Kidney tubule cell (primary cell): ENCODE measurements at regions not wholly inside any gene's neighbourhood (a gene's known extent, or its start where the extent isn't known, plus 50 kb on each side); places are given as distances from the start of the nearest gene placed in this dataset.
"Not testable (repeated sequence)": the region's sequence is repeated elsewhere in the genome, so short reads cannot be mapped to it uniquely, and the experiment has no call there.

ENCODE experiments used
- DNase-seq: peaks from one replicate; pipeline ENCODE4 v3.0.0-alpha.2; 2018; ENCODE audit warnings: low spot score

GRCh38 chr18:10353791-10354190, 100.6 kb upstream of the APCDD1 start:
- DNase-seq, result peak; percentile 6

GRCh38 chr18:10354241-10354811, 100.1 kb upstream of the APCDD1 start:
- no peak for DNase-seq

DNA sequence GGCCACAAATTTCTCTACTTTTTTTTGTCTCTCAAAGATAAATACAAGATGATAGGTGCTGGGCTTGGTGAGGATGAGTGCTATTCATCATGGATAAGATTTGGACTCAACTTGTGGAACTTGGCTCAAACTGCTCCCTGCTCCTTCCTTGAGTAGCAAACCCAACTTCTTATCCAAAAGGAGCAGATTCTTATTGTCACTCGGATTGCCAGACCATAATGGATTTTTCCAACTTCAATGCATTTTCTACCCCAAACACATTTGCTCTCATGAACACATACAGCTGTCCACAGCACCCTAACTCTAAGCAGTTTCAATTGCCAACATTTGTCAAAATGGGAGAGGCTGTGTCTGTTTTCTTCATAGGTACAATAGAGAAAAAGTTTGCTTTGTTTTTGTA, 99.5 kb upstream of the APCDD1 start:
- no peak for DNase-seq

DNA sequence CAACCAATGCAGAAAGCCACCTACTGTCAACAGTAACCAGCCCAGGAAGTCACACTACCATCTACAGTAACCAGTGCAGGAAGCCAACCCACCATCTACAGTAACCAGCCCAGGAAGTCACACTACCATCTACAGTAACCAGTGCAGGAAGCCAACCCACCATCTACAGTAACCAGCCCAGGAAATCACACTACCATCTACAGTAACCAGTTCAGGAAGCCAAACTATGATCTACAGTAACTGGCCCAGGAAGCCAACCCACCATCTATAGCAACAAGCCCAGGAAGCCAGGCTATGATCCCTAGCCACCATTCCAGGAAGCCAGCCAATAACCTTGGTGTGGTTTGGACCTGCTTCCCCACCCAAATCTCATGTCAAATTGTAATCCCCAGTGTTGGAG, 97.4 kb upstream of the APCDD1 start:
- DNase-seq, result not testable (repeated sequence)

GRCh38 chr18:10361660-10362059, 92.8 kb upstream of the APCDD1 start:
- no peak for DNase-seq

DNA sequence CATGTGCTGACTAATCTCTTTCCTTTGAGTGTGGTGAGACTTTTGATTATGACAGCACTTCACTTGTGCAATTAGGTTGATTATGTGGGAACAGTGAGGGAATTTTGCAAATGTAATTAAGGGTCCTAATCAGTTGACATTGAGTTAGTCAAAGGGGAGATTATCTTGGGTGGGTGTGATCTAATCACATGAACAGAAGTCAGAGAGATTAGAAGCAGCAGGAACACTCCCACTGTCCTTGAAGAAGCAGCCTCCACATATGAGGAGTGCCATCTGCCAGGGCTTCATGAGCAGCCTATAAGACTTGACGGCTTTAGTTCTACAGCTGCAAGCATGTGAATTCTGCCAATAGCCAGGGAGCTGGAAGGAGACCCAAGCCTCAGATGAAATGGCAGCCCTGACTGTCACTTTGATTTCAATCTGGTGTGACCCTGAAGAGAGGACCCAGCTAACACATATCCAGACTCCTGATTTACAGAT, 89.4 kb upstream of the APCDD1 start:
- no peak for DNase-seq

DNA sequence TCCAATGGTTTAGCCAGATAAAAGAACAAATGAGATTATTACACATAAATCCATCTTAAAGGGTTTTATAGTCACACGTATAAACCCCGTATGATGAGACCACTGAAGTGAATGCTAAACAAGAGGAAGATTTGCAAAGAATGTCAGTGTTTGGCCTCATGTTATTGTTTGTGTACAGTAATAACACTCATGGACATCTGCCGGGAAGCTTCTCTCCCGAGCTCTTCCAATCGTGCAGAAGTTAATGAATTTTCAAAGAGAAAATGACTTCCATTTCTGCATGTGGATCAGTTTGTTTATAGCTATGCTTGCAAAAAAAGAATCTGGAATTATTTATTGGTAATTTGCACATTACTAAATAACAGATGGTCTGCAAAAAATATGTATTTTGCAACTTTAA, 88.5 kb upstream of the APCDD1 start:
- no peak for DNase-seq

DNA sequence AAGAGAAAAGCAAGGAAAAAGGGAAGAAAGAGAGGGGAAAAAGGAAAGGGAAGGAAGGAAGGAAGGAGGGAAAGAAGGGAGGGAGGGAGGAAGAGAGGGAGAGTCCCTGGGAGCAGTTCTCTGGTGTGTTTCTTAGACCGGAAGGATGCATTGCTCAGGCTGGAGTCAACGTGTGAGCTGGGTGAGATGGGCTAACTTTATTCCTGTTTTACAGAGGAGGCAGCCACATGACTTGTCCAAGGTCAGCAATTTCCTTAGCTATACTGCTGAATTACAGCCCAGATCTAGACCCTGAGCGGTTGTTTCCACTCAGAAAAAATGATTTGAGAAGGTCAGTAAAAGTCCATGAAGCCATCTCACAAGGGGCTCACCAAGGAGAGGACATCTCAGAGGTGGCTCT, 86.6 kb upstream of the APCDD1 start:
- no peak for DNase-seq

- no peak for DNase-seq
Measured at GRCh38 chr18:10368456-10369453, 85.7 kb upstream of the APCDD1 start.

DNA sequence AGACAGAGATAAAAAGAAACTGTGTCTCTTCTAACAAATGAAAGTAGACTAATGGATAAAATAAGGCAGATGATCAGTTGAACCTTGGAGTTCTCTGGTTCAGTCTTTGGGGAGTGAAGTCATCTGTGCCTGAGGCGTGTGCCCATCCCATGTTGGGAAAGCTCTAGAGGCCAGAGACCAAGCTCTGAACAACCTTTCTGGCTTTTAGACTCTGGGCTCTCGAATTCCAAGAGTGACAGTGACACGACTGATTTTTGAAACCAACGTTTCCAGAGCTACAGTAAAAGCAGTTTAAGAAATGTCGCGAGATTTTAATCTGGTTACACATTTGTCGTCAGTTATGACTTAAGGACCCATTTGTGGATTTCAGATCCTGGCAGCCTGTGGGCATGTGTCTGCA, 83.7 kb upstream of the APCDD1 start:
- no peak for DNase-seq

- no peak for DNase-seq
Measured at GRCh38 chr18:10371165-10371564, 83.3 kb upstream of the APCDD1 start.

DNA sequence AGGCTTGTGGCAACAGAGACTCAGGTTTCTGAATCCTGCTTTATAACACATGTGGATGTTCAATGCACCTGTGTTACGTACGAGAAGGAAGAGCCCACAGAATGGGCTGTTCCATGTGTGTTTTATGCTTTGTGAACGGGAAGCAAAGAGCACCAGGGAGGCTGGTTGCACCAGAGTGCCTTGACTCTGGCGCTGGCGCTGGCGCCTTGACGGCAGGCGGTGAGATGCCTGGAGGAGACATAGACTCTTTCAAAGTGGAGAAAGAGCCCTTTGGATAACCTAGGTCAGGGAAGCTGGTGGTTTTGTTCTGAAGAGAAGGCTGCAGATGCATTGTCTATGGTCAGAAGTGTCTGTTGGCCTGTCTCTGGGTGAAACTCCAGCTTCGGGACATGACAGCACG, 80.2 kb upstream of the APCDD1 start:
- no peak for DNase-seq

- peak; percentile 2 for DNase-seq
Measured at GRCh38 chr18:10374636-10375293, 79.7 kb upstream of the APCDD1 start.

DNA sequence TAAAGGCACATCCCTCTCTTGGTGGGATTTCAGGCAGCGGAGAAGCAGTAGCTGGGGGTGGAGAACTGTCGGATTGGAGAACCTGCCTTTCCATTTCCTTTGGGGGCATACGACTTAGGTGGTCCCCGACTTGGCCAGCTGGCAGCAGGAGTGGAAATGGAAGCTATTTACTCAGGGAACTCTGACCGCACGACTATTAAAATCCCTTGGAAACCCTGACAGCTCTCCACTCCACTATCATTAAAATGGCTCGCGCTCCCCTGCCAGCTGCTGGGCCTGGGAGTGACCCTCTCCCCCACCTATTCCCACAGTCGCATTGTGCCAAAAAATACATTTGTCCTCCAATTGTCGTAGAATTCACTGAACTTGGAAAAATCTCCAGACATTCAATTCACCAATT, 77.7 kb upstream of the APCDD1 start:
- no peak for DNase-seq

DNA sequence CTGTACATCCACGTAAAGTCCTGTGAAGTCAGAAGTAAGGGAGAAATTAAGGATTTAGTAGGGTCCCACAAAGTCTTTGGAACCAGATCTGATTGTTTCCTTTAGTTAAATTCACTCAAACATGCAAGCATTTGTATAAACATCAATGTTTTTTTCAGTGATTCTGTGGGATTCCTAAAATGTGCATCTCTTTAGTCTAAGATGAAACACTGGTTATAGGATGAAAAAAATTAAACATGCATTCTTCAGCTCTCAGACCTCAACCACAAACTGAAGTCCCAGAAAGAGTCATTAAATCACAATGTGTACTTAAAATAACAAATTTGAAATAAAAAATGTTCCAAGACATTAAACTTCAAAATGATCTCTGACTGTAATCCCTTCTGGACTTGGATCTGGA, 76.5 kb upstream of the APCDD1 start:
- no peak for DNase-seq

DNA sequence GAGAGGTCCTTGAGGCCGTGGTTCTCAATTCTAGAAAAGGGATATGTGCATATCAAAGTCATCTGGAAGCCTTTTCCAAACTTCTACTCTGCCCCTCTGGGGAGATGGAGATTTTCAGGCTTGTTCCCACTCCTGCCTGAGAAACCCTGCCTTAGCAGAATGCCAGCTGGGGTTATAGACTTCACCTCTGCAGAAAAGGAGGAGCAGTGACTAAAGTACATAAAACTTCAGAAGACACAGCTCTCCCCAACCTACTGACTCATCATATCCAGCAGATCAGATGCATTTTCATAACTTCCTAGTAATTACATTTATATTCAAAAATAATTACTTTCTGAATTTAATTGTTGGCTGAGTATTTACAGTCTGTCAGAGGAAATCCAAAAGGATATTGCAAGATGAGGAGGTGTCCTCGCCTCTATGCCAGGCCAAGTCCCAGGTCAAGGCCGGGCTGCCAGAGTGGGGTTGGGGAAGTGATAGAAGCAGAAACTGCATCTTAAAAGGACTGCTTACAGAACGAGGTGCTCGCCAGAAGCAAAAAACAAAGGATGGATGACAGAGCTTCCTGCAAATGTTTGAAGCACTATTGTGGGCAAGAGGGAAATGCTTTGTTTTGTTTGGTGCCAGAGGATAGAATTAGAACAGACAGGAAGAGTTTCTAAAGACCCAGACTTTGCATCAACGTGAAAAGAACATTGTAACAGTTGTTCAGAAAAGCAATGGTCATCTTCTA, 75.6 kb upstream of the APCDD1 start:
- DNase-seq, result no peak

DNA sequence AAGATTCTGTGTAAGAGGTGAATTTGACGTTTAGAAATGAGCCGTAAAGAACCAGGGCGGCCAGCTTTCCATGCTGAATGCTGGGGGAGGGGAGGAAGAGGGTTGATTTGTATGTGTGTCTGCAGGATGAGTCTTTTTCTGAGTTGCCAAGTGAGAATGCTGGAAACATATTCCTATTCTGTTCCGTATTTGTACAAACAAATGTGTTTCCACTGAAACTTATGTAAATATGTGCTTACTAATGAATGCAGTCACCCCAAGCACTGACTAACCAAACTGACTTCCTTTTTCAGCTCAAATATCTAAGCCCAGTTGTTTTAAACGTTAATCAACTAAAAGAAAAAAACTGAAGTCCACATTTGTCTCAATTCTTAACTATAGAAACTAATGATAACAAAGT, 74.9 kb upstream of the APCDD1 start:
- no peak for DNase-seq

DNA sequence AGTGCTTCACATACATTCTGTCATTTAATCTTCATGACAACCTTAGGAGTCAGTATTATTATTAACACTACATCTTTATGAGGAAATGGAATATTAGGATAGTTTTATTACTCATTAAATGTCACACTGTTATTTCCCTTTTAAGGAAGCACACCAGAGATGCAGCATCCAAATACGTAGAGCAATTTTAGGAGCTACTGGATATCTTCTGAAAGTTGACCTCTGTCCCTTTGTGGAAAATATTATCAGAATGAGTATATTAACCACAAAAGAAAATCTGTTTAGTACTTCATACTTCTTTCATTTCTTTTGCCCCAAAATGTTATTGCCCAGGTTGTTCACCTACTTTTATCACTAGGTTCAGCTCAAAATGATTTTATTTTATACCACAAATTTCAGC, 72.9 kb upstream of the APCDD1 start:
- no peak for DNase-seq

DNA sequence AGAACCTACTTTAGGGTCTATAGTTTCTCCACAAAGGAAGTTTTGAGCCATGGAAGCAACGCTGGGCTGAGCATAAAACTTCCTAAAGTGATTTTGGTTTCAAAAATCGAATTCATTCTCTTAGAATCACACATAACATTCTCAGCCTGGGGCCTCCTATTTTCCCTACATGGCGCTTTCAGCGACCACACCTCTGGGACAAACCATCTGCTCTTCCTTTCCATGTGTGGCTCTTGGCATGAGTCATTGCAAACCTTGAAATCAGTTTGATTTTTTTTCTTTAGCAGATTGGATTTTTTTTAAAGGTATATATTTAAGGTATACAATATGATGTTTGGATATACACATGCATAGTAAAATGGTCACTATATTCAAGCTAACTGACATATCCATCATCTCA, 72.5 kb upstream of the APCDD1 start:
- DNase-seq, result no peak

- no peak for DNase-seq
Measured at GRCh38 chr18:10386049-10386448, 68.4 kb upstream of the APCDD1 start.

DNA sequence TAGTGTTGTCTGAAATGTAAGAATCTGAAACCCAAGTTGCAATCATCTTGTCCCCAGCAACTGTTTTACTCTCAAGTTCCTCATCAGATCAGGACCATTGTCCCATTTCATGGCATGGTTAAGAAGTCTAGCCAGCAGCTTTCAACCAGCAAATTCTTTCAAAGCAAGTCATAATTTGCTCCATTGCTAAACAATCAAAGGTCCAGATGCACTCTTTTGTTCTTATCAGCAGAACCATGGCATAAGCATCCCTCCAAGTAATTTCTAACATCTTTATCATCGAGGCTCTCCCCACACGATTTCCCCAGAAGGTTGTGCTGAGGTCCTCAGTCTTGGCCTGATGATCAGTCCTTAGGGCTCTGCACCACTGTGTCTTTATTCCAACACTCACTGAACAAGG, 67.5 kb upstream of the APCDD1 start:
- no peak for DNase-seq

- no peak for DNase-seq
Measured at GRCh38 chr18:10387399-10387798, 67.0 kb upstream of the APCDD1 start.
